RWPE1 (cell line): ENCODE measurements at regions not wholly inside any gene's neighbourhood (a gene's known extent, or its start where the extent isn't known, plus 50 kb on each side); places are given as distances from the start of the nearest gene placed in this dataset.

Source experiments
- CTCF ChIA-PET: fragments of 350-600 bp; sonication (Branson Sonifier 250); formaldehyde crosslinking; extraction: SDS; loops from one replicate; lab custom pipeline; 2021; lab: Yijun Ruan, JAX
- POLR2A ChIA-PET: fragments of 400-600 bp; formaldehyde crosslinking; extraction: SDS; loops from one replicate; lab custom pipeline; 2020; ENCODE audit warnings: antibody characterized with exemption; ENCODE audit not compliant: low non-redundant PET; lab: Yijun Ruan, JAX
- DNase-seq: peaks from one replicate; pipeline ENCODE4 v3.0.0; 2012; ENCODE audit warnings: low spot score
- H3K27ac ChIP-seq: fragments of 450-650 bp; 2 replicates; pipeline ENCODE4 v1.5.1; 2017
- CTCF ChIP-seq: fragments of 450-650 bp; conservative IDR thresholded peaks from 2 replicates; pipeline ENCODE4 v1.5.1; 2017; ENCODE audit warnings: low read depth, mild to moderate bottlenecking

GRCh38 chrX:129247642-129248041, 275.6 kb downstream of the SMARCA1 start:
- ChIA-PET POLR2A (no interaction called here), CTCF (no interaction called here)
- no peak for TF ChIP-seq CTCF
- no peak overlapping the region for H3K27ac ChIP-seq
- no peak for DNase-seq

GRCh38 chrX:129239371-129239770, 283.9 kb downstream of the SMARCA1 start:
- ChIA-PET POLR2A (no interaction called here), CTCF (no interaction called here)
- H3K27ac ChIP-seq, result no peak overlapping the region
- no peak for TF ChIP-seq CTCF
- no peak for DNase-seq

- no peak for DNase-seq
- ChIA-PET CTCF (no interaction called here), POLR2A (no interaction called here)
- no peak overlapping the region for H3K27ac ChIP-seq
- TF ChIP-seq CTCF, result no peak
Observed at GRCh38 chrX:129238011-129238410, 285.3 kb downstream of the SMARCA1 start.

- TF ChIP-seq CTCF, result no peak
- ChIA-PET CTCF (interaction anchor here (0.8 kb wide), 1 partner anchor 429 kb away, joined by 3 read pairs; no protein-coding TSS in a partner anchor), POLR2A (no interaction called here)
- no peak overlapping the region for H3K27ac ChIP-seq
- DNase-seq, result no peak
Observed at GRCh38 chrX:129235903-129236302, 287.4 kb downstream of the SMARCA1 start.

GRCh38 chrX:129233786-129234185, 289.5 kb downstream of the SMARCA1 start:
- CTCF ChIA-PET, result interaction anchor here (0.6 kb wide), 1 partner anchor 377 kb away, joined by 6 read pairs; no protein-coding TSS in a partner anchor

GRCh38 chrX:129230850-129231512, 292.3 kb downstream of the SMARCA1 start:
- ChIA-PET CTCF (interaction anchor here (0.5 to 0.7 kb wide), 2 partner anchors 59 to 593 kb away, joined by 4 to 5 read pairs; no protein-coding TSS in a partner anchor), POLR2A (no interaction called here)
- TF ChIP-seq CTCF, result no peak
- H3K27ac ChIP-seq, result no peak overlapping the region
- DNase-seq, result no peak

More at GRCh38 chrX:129233786-129234185, 289.5 kb downstream of the SMARCA1 start:
- POLR2A ChIA-PET, result no interaction called here
- DNase-seq, result no peak
- no peak for TF ChIP-seq CTCF
- H3K27ac ChIP-seq, result no peak overlapping the region
